Uterus (tissue), 3 donors: ENCODE measurements at regions not wholly inside any gene's neighbourhood (a gene's known extent, or its start where the extent isn't known, plus 50 kb on each side); places are given as distances from the start of the nearest gene placed in this dataset.

ENCODE experiments used
- DNase-seq, 2 donors: peaks; one replicate each; pipeline ENCODE4 v3.0.0-alpha.2; 2019 to 2020
- H3K27ac ChIP-seq, 2 donors: fragments of 200-600 bp; sonication (generic); 1 replicate in 1 of 2; 2 replicates in 1 of 2; pipeline ENCODE4 v1.5.1; 2016 to 2018
- H3K27me3 ChIP-seq, 2 donors: fragments of 200-600 bp; sonication (generic); one replicate each; pipeline ENCODE4 v1.5.1; 2018 to 2019; ENCODE audit warnings: control low read depth in 1 of 2
- H3K36me3 ChIP-seq, 2 donors: fragments of 200-600 bp; sonication (generic); one replicate each; pipeline ENCODE4 v1.5.1; 2019; ENCODE audit warnings: control low read depth in 1 of 2
- H3K4me1 ChIP-seq, 2 donors: fragments of 200-600 bp; sonication (generic); one replicate each; pipeline ENCODE4 v1.5.1; 2018 to 2019; ENCODE audit warnings: control low read depth in 1 of 2
- H3K4me3 ChIP-seq, 2 donors: fragments of 200-600 bp; sonication (generic); 1 replicate in 1 of 2; 2 replicates in 1 of 2; pipeline ENCODE4 v1.5.1; 2018 to 2019; ENCODE audit warnings: mild to moderate bottlenecking in 1 of 2
- H3K9me3 ChIP-seq, 2 donors: fragments of 200-600 bp; sonication (generic); one replicate each; pipeline ENCODE4 v1.5.1; 2019; ENCODE audit warnings: control low read depth in 1 of 2
- CTCF ChIP-seq, 4 experiments: fragments of 200-600 bp in 2 of 4; fragments of 450-650 bp in 2 of 4; sonication (generic) in 2 of 4; IDR thresholded peaks; one replicate each; pipeline ENCODE4 v1.5.1; 2016 to 2019; ENCODE audit warnings: antibody characterized with exemption in 4 of 4, mild to moderate bottlenecking in 2 of 4, moderate library complexity in 1 of 4
- POLR2A ChIP-seq, 2 donors: fragments of 450-650 bp; IDR thresholded peaks; one replicate each; pipeline ENCODE4 v1.6.1; 2016; ENCODE audit warnings: antibody characterized with exemption in 2 of 2, mild to moderate bottlenecking in 1 of 2, moderate library complexity in 1 of 2
- intact Hi-C: fragments of 100-400 bp; cut with DNase I; formaldehyde crosslinking; loops from one replicate; pipeline ENCODE4 v1.15.1; 2023; ENCODE audit warnings: low total_unique reads
- donor health status: DM: yes; HTN: yes; CAD: no.

- Histone ChIP-seq H3K36me3 (no peaks in the 10 kb centered on the region), H3K4me3 (no peak overlapping the region), H3K4me1 (no peaks in the 10 kb centered on the region), H3K27me3 (no peaks in the 10 kb centered on the region), H3K9me3 (no peaks in the 10 kb centered on the region), H3K27ac (no peak overlapping the region)
- intact Hi-C loops = no loop called here
- no peak for DNase-seq
- no peak for TF ChIP-seq CTCF (IDR thresholded peaks at IDR 0.05)
- no peak for TF ChIP-seq POLR2A (IDR thresholded peaks at IDR 0.05)
Measured at GRCh38 chr13:78087966-78088678, 169.5 kb upstream of the EDNRB start.

GRCh38 chr13:78085434-78086225, 167.0 kb upstream of the EDNRB start:
- DNase-seq = no peak
- no peaks in the 10 kb centered on the region for H3K36me3 ChIP-seq
- peaks cover 0 to 7% of the 10 kb centered on the region in 2 donors for H3K9me3 ChIP-seq
- intact Hi-C loops = no loop called here
- no peaks in the 10 kb centered on the region for H3K4me1 ChIP-seq
- H3K27ac ChIP-seq = no peak overlapping the region
- TF ChIP-seq POLR2A (IDR thresholded peaks at IDR 0.05) (no peak), CTCF (IDR thresholded peaks at IDR 0.05) (no peak)
- H3K4me3 ChIP-seq = no peak overlapping the region
- no peaks in the 10 kb centered on the region for H3K27me3 ChIP-seq

GRCh38 chr13:78084401-78084800, 165.8 kb upstream of the EDNRB start:
- H3K27me3 ChIP-seq = no peaks in the 10 kb centered on the region
- intact Hi-C loops = no loop called here
- H3K36me3 ChIP-seq = no peaks in the 10 kb centered on the region
- H3K27ac ChIP-seq = no peak overlapping the region
- TF ChIP-seq POLR2A (IDR thresholded peaks at IDR 0.05) (no peak), CTCF (IDR thresholded peaks at IDR 0.05) (no peak)
- H3K4me3 ChIP-seq = no peak overlapping the region
- no peaks in the 10 kb centered on the region for H3K4me1 ChIP-seq
- DNase-seq = no peak
- peaks cover 0 to 14% of the 10 kb centered on the region in 2 donors for H3K9me3 ChIP-seq

GRCh38 chr13:78078168-78078567, 159.5 kb upstream of the EDNRB start:
- Histone ChIP-seq H3K36me3 (no peaks in the 10 kb centered on the region), H3K9me3 (peaks cover 0 to 14% of the 10 kb centered on the region in 2 donors), H3K4me3 (no peak overlapping the region), H3K27me3 (no peaks in the 10 kb centered on the region), H3K4me1 (no peaks in the 10 kb centered on the region), H3K27ac (no peak overlapping the region)
- DNase-seq = no peak
- intact Hi-C loops = no loop called here
- TF ChIP-seq POLR2A (IDR thresholded peaks at IDR 0.05) (no peak), CTCF (IDR thresholded peaks at IDR 0.05) (no peak)

- DNase-seq = no peak
- intact Hi-C loops = no loop called here
- Histone ChIP-seq H3K36me3 (no peaks in the 10 kb centered on the region), H3K27me3 (no peaks in the 10 kb centered on the region), H3K27ac (no peak overlapping the region), H3K4me1 (no peaks in the 10 kb centered on the region), H3K9me3 (no peaks in the 10 kb centered on the region), H3K4me3 (no peak overlapping the region)
- TF ChIP-seq POLR2A (IDR thresholded peaks at IDR 0.05) (no peak), CTCF (IDR thresholded peaks at IDR 0.05) (no peak)
Measured at GRCh38 chr13:78067290-78067689, 148.7 kb upstream of the EDNRB start.
